GM19438 (cell line): ENCODE measurements at regions not wholly inside any gene's neighbourhood (a gene's known extent, or its start where the extent isn't known, plus 50 kb on each side); places are given as distances from the start of the nearest gene placed in this dataset.
A peak's percentile ranks its signal among the peaks of the same experiment; 100 is the strongest.

Experiments used
- ATAC-seq: cut with Tn5 transposase; IDR thresholded peaks from one replicate; pipeline ENCODE4 v1.9.1; 2021; ENCODE audit warnings: low read depth; ENCODE audit not compliant: unreplicated experiment

GRCh38 chr4:176898791-176899190 is 106.1 kb upstream of the VEGFC start:
- ATAC-seq, result no peak

- ATAC-seq, result peak; percentile 84
Observed at GRCh38 chr4:176902710-176903323, 110.1 kb upstream of the VEGFC start.

GRCh38 chr4:176906709-176907108 is 114.0 kb upstream of the VEGFC start:
- ATAC-seq, result no peak

GRCh38 chr4:176910646-176911045 is 117.9 kb upstream of the VEGFC start:
- no peak for ATAC-seq

GRCh38 chr4:176919631-176920030 is 126.9 kb upstream of the VEGFC start:
- ATAC-seq, result no peak

GRCh38 chr4:176920694-176921093 is 128.0 kb upstream of the VEGFC start:
- ATAC-seq, result no peak

GRCh38 chr4:176921256-176921655 is 128.5 kb upstream of the VEGFC start:
- no peak for ATAC-seq

- no peak for ATAC-seq
Observed at GRCh38 chr4:176924238-176924637, 131.5 kb upstream of the VEGFC start.

- no peak for ATAC-seq
Observed at GRCh38 chr4:176925962-176926361, 133.2 kb upstream of the VEGFC start.

GRCh38 chr4:176927117-176927516 is 134.4 kb upstream of the VEGFC start:
- no peak for ATAC-seq

- no peak for ATAC-seq
Observed at GRCh38 chr4:176927664-176928063, 134.9 kb upstream of the VEGFC start.

GRCh38 chr4:176939445-176939844 is 146.7 kb upstream of the VEGFC start:
- ATAC-seq, result no peak

- no peak for ATAC-seq
Observed at GRCh38 chr4:176945334-176945733, 152.6 kb upstream of the VEGFC start.

GRCh38 chr4:176949029-176949428 is 156.3 kb upstream of the VEGFC start:
- no peak for ATAC-seq

GRCh38 chr4:176953021-176953420 is 160.3 kb upstream of the VEGFC start:
- no peak for ATAC-seq

GRCh38 chr4:176957353-176958118 is 164.8 kb upstream of the VEGFC start:
- ATAC-seq, result no peak

- no peak for ATAC-seq
Observed at GRCh38 chr4:176959980-176960379, 167.3 kb upstream of the VEGFC start.

- no peak for ATAC-seq
Observed at GRCh38 chr4:176963121-176963520, 170.4 kb upstream of the VEGFC start.

GRCh38 chr4:176964116-176964691 is 171.5 kb upstream of the VEGFC start:
- no peak for ATAC-seq

GRCh38 chr4:176967586-176967985 is 174.9 kb upstream of the VEGFC start:
- ATAC-seq, result no peak

- ATAC-seq, result no peak
Observed at GRCh38 chr4:176968094-176968493, 175.4 kb upstream of the VEGFC start.

- no peak for ATAC-seq
Observed at GRCh38 chr4:176969011-176969410, 176.3 kb upstream of the VEGFC start.
